Thyroid gland (tissue), 4 donors: ENCODE measurements at regions not wholly inside any gene's neighbourhood (a gene's known extent, or its start where the extent isn't known, plus 50 kb on each side); places are given as distances from the start of the nearest gene placed in this dataset.

Experiments used
- POLR2A ChIP-seq, 2 donors: fragments of 450-650 bp; IDR thresholded peaks; one replicate each; pipeline ENCODE4 v1.6.1; 2017; ENCODE audit warnings: antibody characterized with exemption in 2 of 2, mild to moderate bottlenecking in 2 of 2, moderate library complexity in 1 of 2
- TF ChIP-seq, protein P1 (sequence below), 6 experiments: fragments of 200-600 bp in 3 of 6; fragments of 450-650 bp in 3 of 6; sonication (generic) in 3 of 6; IDR thresholded peaks; one replicate each; pipeline ENCODE4 v1.5.1; 2016 to 2019; ENCODE audit warnings: antibody characterized with exemption in 6 of 6, mild to moderate bottlenecking in 2 of 6, inconsistent platforms in 1 of 6, moderate library complexity in 1 of 6

DNA sequence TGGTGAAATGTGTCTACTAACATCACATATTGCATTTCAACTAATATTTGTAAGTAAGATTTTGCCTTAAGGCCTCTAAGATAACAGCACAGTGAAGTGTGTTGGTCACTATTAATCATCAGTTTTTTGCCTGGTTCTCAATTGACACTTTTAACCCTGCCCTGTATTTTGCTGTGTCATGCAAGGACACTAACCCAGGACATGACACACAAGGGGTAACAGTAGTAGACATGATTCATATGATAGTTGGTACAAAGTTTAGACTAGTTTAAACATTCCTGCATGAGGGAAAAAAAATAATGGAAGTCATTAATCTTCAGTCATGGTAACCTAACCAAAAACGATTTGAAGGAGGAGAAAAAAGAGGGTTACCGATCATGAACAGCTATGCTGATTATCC, 207.0 kb downstream of the DEPDC1B start:
- no peak for TF ChIP-seq POLR2A (IDR thresholded peaks at IDR 0.05)
- TF ChIP-seq, protein P1, sequence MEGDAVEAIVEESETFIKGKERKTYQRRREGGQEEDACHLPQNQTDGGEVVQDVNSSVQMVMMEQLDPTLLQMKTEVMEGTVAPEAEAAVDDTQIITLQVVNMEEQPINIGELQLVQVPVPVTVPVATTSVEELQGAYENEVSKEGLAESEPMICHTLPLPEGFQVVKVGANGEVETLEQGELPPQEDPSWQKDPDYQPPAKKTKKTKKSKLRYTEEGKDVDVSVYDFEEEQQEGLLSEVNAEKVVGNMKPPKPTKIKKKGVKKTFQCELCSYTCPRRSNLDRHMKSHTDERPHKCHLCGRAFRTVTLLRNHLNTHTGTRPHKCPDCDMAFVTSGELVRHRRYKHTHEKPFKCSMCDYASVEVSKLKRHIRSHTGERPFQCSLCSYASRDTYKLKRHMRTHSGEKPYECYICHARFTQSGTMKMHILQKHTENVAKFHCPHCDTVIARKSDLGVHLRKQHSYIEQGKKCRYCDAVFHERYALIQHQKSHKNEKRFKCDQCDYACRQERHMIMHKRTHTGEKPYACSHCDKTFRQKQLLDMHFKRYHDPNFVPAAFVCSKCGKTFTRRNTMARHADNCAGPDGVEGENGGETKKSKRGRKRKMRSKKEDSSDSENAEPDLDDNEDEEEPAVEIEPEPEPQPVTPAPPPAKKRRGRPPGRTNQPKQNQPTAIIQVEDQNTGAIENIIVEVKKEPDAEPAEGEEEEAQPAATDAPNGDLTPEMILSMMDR (IDR thresholded peaks at IDR 0.05): no peak
